ENCODE measurements at regions not wholly inside any gene's neighbourhood (a gene's known extent, or its start where the extent isn't known, plus 50 kb on each side); places are given as distances from the start of the nearest gene placed in this dataset.

DNA sequence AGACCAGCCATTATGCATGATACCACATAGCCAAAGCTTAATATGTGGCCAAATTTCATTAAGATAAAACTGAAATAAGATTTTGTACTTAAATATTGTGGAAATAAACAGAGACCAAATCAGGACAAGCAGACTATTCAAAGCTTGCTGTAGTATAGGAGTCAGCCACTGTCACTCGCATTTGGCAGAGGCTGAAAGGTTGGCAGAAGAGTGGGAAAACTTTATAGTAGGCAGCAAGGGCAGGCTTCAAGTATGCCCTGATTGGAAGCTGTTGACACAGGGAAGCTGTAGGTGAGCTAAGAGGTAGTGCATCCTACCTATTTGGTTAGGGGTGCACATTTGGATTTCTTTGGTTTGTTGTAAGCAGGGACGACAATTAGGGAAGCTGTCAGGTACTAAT is 202.5 kb upstream of the PDZRN3 start:
- no peak for TF ChIP-seq EZH2 (IDR thresholded peaks at IDR 0.05)
- TF ChIP-seq, protein P1, sequence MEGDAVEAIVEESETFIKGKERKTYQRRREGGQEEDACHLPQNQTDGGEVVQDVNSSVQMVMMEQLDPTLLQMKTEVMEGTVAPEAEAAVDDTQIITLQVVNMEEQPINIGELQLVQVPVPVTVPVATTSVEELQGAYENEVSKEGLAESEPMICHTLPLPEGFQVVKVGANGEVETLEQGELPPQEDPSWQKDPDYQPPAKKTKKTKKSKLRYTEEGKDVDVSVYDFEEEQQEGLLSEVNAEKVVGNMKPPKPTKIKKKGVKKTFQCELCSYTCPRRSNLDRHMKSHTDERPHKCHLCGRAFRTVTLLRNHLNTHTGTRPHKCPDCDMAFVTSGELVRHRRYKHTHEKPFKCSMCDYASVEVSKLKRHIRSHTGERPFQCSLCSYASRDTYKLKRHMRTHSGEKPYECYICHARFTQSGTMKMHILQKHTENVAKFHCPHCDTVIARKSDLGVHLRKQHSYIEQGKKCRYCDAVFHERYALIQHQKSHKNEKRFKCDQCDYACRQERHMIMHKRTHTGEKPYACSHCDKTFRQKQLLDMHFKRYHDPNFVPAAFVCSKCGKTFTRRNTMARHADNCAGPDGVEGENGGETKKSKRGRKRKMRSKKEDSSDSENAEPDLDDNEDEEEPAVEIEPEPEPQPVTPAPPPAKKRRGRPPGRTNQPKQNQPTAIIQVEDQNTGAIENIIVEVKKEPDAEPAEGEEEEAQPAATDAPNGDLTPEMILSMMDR (IDR thresholded peaks at IDR 0.05), result no peak

Measured in neural progenitor cell (in vitro differentiated cells).